Skeletal muscle tissue (tissue), 3 donors: ENCODE measurements at regions not wholly inside any gene's neighbourhood (a gene's known extent, or its start where the extent isn't known, plus 50 kb on each side); places are given as distances from the start of the nearest gene placed in this dataset.

Experiments used
- H3K27ac ChIP-seq: one replicate; pipeline ENCODE4 v1.7.0; 2013; ENCODE audit warnings: mild to moderate bottlenecking, low read depth, low read length, inconsistent platforms
- H3K27me3 ChIP-seq, 3 donors: one replicate each; pipeline ENCODE4 v1.7.0; 2013; ENCODE audit warnings: low read length in 3 of 3; ENCODE audit not compliant: control insufficient read depth in 3 of 3, insufficient read depth in 3 of 3
- H3K36me3 ChIP-seq, 3 donors: one replicate each; pipeline ENCODE4 v1.7.0; 2013; ENCODE audit warnings: low read length in 3 of 3; ENCODE audit not compliant: control insufficient read depth in 3 of 3, insufficient read depth in 3 of 3
- H3K4me1 ChIP-seq, 3 donors: one replicate each; pipeline ENCODE4 v1.7.0; 2013; ENCODE audit warnings: low read length in 3 of 3, mild to moderate bottlenecking in 3 of 3; ENCODE audit not compliant: control insufficient read depth in 3 of 3, insufficient read depth in 3 of 3
- H3K4me3 ChIP-seq, 3 donors: one replicate each; pipeline ENCODE4 v1.7.0; 2013; ENCODE audit warnings: low read length in 3 of 3
- H3K9ac ChIP-seq, 3 donors: one replicate each; pipeline ENCODE4 v1.7.0; 2013; ENCODE audit warnings: low read length in 3 of 3, mild to moderate bottlenecking in 3 of 3, moderate library complexity in 2 of 3, low read depth in 1 of 3
- H3K9me3 ChIP-seq, 3 donors: one replicate each; pipeline ENCODE4 v1.7.0; 2013; ENCODE audit warnings: low read length in 3 of 3; ENCODE audit not compliant: control insufficient read depth in 3 of 3
- donor health status: Osteomylitis.

DNA sequence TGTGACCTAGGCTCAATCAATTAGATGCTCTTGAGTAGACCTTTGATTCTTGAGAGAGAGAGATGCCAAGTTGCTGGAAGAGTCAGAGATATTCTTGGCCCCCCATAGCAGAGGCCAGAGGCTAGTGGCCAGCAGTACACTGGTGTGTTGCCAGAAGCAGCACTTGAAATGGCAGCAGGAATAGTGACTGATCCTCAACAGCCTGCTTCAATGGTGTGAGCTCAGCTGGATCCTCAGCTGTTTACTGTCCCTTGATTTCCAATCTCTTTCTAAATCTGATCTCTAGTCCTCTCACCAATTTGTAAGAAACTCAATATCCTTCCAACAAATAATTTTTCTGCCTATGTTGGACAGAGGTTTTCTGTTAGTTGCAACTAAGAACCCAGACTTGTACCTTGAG is 170.3 kb upstream of the CCDC54 start:
- H3K9ac ChIP-seq, result no peak overlapping the region

DNA sequence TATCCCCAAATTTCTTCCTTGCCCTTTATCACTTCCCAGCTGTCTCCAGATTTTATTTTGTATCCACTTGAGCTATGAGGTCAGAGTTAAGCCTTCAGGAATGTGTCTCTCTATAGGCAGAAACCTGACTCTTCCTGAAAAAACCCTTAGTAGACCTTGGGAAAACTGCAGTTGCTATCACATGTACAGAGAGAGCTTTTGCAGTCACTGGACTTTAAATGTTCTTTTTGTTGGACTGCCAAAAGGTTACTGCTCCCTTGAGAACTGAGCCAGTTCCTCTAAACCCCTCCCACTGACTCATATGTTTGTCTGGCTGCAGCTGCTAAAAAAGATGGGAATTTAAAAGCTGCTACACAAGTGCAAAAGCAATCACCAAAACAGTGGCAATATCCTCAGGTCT is 169.1 kb upstream of the CCDC54 start:
- no peaks in the 10 kb centered on the region for H3K27me3 ChIP-seq
- no peak overlapping the region for H3K9ac ChIP-seq
- H3K4me1 ChIP-seq, result peaks cover 7 to 37% (median 29%) of the 10 kb centered on the region in 3 donors
- peak overlapping the region; percentile 75 for H3K27ac ChIP-seq
- no peaks in the 10 kb centered on the region for H3K36me3 ChIP-seq
- no peaks in the 10 kb centered on the region for H3K9me3 ChIP-seq
- peak overlapping the region in 1 of 3 donors; percentile 42 for H3K4me3 ChIP-seq

More for the DNA sequence above, 170.3 kb upstream of the CCDC54 start:
- Histone ChIP-seq H3K9me3 (no peaks in the 10 kb centered on the region), H3K27me3 (no peaks in the 10 kb centered on the region), H3K4me3 (peak overlapping the region in 1 of 3 donors; percentile 38), H3K36me3 (no peaks in the 10 kb centered on the region), H3K4me1 (peaks cover 7 to 34% (median 27%) of the 10 kb centered on the region in 3 donors), H3K27ac (peak overlapping the region; percentile 75)

DNA sequence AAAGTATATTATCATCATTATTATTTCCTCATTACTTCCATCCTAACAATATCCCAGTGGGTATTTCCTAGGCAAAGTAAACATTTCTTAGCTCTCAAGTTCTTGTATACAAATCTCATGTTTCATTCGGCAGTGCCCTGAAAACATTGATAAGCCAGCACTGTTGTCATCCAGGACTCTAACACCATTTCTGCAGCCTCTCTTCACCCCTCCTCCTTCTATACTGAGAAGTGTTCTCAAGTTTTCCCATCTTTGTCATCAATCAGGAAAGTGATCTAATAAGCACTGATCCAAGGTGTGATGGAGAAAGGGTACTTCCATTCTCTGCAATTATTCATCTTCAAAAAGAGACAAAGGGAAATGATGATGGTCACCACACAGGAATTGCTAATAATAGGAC is 168.4 kb upstream of the CCDC54 start:
- Histone ChIP-seq H3K4me1 (peaks cover 7 to 37% (median 31%) of the 10 kb centered on the region in 3 donors), H3K4me3 (peak overlapping the region in 1 of 3 donors; percentile 45), H3K9me3 (no peaks in the 10 kb centered on the region), H3K27me3 (no peaks in the 10 kb centered on the region), H3K9ac (peak overlapping the region in 1 of 3 donors; percentile 14), H3K36me3 (no peaks in the 10 kb centered on the region), H3K27ac (peak overlapping the region; percentile 75)

DNA sequence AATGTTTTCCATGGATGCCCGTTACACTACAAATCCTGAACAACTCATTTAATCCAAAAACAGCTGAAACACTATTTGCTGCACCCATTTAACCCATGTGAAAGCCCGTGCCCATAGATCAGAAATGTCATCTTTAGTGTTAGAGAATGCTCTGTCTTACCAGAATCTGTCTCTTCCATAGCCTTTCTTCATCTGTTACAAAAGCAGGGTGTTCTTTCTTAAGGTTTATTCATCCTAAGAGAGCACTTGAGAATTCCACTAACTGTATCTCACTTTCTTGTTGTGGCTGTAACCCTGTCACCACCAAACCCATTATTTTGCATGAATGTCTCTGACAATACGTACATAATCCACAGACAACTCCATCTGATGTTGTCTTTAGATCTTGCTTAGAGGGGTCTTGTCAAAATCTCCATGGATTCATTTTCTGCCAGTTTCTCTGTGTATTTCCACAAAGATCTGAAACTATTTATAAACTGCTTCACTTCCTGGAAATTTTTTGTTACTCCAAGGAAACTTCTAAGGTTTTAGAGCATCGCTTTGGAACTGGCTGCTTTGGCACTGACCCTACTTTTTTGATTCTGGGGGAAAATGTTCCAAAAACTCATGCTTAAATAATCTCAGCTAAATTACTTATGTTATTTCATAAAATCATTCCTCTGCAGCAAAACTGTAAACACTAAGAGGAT is 167.8 kb upstream of the CCDC54 start:
- Histone ChIP-seq H3K9ac (no peak overlapping the region), H3K36me3 (no peaks in the 10 kb centered on the region), H3K27me3 (no peaks in the 10 kb centered on the region), H3K4me3 (peak overlapping the region in 2 of 3 donors; percentile 24 to 45), H3K9me3 (no peaks in the 10 kb centered on the region), H3K27ac (peak overlapping the region; percentile 75), H3K4me1 (peaks cover 7 to 37% (median 31%) of the 10 kb centered on the region in 3 donors)

DNA sequence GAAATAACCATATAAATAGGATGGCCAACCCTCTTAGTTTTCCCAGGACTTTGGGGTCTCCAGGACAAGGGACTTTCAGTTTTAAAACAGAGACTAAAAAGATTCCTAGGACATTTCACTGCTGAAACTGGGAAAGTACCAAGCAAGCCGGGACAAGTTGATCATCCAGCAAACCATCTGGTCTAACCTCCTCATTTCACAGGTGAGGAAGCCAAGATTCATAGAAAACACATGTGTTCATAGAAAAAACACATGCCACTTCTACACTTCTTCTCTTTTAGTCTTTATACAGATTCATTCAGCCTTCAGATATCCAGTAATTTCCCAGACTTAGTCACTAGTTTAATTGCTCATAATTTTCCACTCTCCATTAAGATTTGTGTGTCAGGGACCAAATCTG is 165.6 kb upstream of the CCDC54 start:
- H3K9me3 ChIP-seq, result no peaks in the 10 kb centered on the region
- H3K4me3 ChIP-seq, result no peak overlapping the region
- H3K4me1 ChIP-seq, result peaks cover 7 to 33% (median 27%) of the 10 kb centered on the region in 3 donors
- H3K27ac ChIP-seq, result no peak overlapping the region
- H3K36me3 ChIP-seq, result no peaks in the 10 kb centered on the region
- no peaks in the 10 kb centered on the region for H3K27me3 ChIP-seq
- no peak overlapping the region for H3K9ac ChIP-seq

DNA sequence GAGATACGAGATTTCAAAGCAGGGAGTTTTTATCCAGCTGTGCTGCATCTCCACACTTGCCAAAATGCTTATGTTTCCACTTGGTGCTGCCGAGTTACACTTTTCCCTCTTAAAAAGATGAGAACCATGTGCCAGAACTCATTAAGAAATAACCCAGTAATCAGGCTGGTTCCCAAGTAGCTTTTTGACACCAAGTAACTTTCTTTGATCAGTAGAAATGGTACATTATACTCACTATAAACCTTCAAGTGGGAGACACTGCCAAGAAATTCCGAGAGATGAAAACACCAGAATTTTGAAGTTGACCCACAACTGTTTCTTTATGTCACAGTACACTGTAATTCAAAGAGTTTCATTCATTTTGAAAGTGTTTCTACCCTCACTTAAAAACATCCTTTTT is 164.6 kb upstream of the CCDC54 start:
- H3K4me3 ChIP-seq, result no peak overlapping the region
- H3K27ac ChIP-seq, result no peak overlapping the region
- H3K4me1 ChIP-seq, result peaks cover 5 to 30% (median 18%) of the 10 kb centered on the region in 3 donors
- H3K27me3 ChIP-seq, result no peaks in the 10 kb centered on the region
- H3K36me3 ChIP-seq, result no peaks in the 10 kb centered on the region
- no peaks in the 10 kb centered on the region for H3K9me3 ChIP-seq
- no peak overlapping the region for H3K9ac ChIP-seq

DNA sequence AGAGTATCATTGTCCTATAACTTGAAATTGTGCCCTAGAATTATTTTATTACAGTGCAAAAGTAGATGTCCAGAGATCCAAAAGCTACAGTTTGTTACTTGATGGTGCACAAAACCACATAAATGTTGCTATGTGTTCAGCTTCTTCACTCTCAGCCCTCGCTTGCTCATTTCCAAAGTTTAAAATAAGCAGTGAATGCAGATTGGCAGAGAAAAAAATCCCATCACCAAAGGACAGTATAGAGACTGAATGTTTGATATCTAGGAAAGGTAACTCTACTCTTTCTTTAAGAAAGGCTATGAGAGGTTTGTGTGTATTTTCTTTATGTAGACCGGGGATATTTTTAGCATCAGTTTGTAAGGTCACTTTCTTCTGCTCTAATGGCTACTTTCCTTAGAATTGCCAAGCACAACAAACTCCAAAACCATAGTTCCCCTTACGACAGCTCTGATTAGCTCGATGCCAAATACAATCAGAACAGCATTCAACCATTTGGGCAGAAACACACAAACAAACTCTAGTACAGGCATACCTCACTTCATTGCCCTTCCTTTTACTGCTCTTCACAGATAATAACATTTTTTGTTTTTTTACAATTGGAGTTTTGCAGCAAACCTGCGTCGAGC is 164.1 kb upstream of the CCDC54 start:
- Histone ChIP-seq H3K27ac (no peak overlapping the region), H3K4me3 (no peak overlapping the region), H3K36me3 (no peaks in the 10 kb centered on the region), H3K9ac (no peak overlapping the region), H3K27me3 (no peaks in the 10 kb centered on the region), H3K9me3 (no peaks in the 10 kb centered on the region), H3K4me1 (peaks cover 5 to 25% (median 14%) of the 10 kb centered on the region in 3 donors)

DNA sequence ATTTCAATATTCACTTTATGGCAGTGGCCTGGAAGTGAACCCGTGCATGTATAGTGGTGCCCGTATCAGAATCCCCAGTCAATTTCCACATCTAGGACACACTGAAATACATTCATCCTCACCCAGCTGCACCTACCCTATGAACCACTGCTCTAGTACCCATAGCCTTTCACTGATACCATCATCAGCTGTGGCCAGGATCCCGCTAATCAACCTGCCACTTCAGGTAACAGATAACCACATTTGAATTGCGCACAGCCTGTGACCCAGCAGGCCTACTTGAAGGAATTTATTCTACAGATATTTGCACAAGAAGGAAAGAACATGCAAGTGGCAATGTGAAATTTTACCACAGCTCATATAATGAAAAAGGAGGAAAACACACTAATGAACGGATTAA is 161.0 kb upstream of the CCDC54 start:
- Histone ChIP-seq H3K4me3 (no peak overlapping the region), H3K36me3 (no peaks in the 10 kb centered on the region), H3K4me1 (peaks cover 4 to 10% (median 5%) of the 10 kb centered on the region in 3 donors), H3K9ac (no peak overlapping the region), H3K27me3 (no peaks in the 10 kb centered on the region), H3K9me3 (no peaks in the 10 kb centered on the region), H3K27ac (no peak overlapping the region)

DNA sequence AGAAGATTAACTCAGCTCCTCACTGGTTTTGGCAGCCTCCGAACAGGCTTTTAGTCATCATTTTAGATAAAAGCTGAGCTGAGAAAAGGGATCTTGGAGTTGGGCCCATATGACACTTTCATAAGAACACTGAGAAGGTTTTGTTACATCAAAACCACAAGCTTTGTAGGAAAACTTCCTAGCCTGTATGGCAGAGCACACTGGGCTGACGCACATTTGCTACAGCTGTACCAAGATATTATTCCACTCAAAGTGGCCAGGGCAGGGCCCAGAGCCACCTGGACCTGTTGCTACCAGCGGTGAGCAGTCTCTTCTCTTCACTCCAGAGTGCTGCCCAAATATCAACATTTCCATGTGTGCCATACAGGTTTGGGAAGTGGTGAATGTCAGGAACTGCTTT is 160.5 kb upstream of the CCDC54 start:
- H3K27ac ChIP-seq, result peak overlapping the region; percentile 10
- H3K4me3 ChIP-seq, result no peak overlapping the region
- peaks cover 4 to 10% (median 5%) of the 10 kb centered on the region in 3 donors for H3K4me1 ChIP-seq
- H3K9ac ChIP-seq, result no peak overlapping the region
- no peaks in the 10 kb centered on the region for H3K36me3 ChIP-seq
- H3K27me3 ChIP-seq, result no peaks in the 10 kb centered on the region
- no peaks in the 10 kb centered on the region for H3K9me3 ChIP-seq

DNA sequence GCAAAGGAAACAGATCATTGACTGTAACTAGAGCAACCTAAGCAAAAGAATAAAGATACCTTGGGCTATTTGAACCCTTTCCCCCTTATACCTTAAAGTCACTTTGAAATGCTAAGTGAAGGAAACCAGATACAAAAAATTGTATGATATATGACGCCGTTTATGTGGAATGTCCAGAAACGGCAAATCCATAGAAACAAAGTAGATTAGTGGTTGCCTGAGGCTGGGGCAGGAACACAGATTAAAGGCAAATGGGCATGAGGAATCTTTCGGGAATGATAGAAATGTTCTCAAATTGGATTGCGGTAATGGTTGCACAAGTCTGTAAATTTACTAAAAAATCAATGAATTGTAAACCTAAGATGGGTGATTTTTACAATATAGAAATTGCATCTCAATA is 160.1 kb upstream of the CCDC54 start:
- H3K27me3 ChIP-seq, result no peaks in the 10 kb centered on the region
- peak overlapping the region; percentile 10 for H3K27ac ChIP-seq
- H3K4me3 ChIP-seq, result no peak overlapping the region
- H3K9me3 ChIP-seq, result no peaks in the 10 kb centered on the region
- H3K36me3 ChIP-seq, result no peaks in the 10 kb centered on the region
- peaks cover 4 to 10% (median 5%) of the 10 kb centered on the region in 3 donors for H3K4me1 ChIP-seq
- H3K9ac ChIP-seq, result no peak overlapping the region
